Fibroblast of skin of scalp (primary cell): ENCODE measurements at regions not wholly inside any gene's neighbourhood (a gene's known extent, or its start where the extent isn't known, plus 50 kb on each side); places are given as distances from the start of the nearest gene placed in this dataset.

Source experiments
- DNase-seq: peaks from one replicate; pipeline ENCODE4 v3.0.0-alpha.2; 2013

GRCh38 chr7:106811472-106811871 lies 53.6 kb upstream of the PIK3CG start:
- no peak for DNase-seq

GRCh38 chr7:106812027-106812643 lies 52.9 kb upstream of the PIK3CG start:
- DNase-seq, result no peak

- peak; percentile 19 for DNase-seq
Measured at GRCh38 chr7:106813705-106814305, 51.3 kb upstream of the PIK3CG start.

- no peak for DNase-seq
Measured at GRCh38 chr7:106814887-106815286, 50.2 kb upstream of the PIK3CG start.
